ENCODE measurements at regions not wholly inside any gene's neighbourhood (a gene's known extent, or its start where the extent isn't known, plus 50 kb on each side); places are given as distances from the start of the nearest gene placed in this dataset.

GRCh38 chr16:72722552-72722951 is 325.4 kb downstream of the ZFHX3 start:
- no peak for TF ChIP-seq EZH2 (IDR thresholded peaks at IDR 0.05; ENCODE audit: low read length, missing control alignments)
- no peak for TF ChIP-seq CTCF (conservative IDR thresholded peaks at IDR 0.05 in 1 of 2, IDR thresholded peaks at IDR 0.05 in 1 of 2; ENCODE audit: low read depth in 1 of 2, low read length in 2 of 2)

Data from fibroblast of lung (primary cell).